Right ventricle myocardium inferior (tissue), 1 donor: ENCODE measurements at regions not wholly inside any gene's neighbourhood (a gene's known extent, or its start where the extent isn't known, plus 50 kb on each side); places are given as distances from the start of the nearest gene placed in this dataset.

ENCODE experiments used
- ATAC-seq: fragments of 200-7000 bp; cut with Tn5 transposase; one replicate; pipeline ENCODE4 v1.9.1; 2020; ENCODE audit warnings: mild to moderate bottlenecking, moderate library complexity
- DNase-seq: peaks from one replicate; pipeline ENCODE4 v3.0.0; 2021; ENCODE audit errors: missing footprints
- intact Hi-C: fragments of 100-400 bp; cut with DNase I; formaldehyde crosslinking; loops from one replicate; pipeline ENCODE4 v1.11.0; 2022
- donor health status: DM: no; HTN: yes; CAD: no; lungs with severe emphysema.

GRCh38 chr2:221680548-221680947, 108.4 kb upstream of the EPHA4 start:
- DNase-seq (no peak), ATAC-seq (no peak)
- intact Hi-C loops = no loop called here

- intact Hi-C loops = no loop called here
- DNase-seq (no peak), ATAC-seq (no peak)
Measured at GRCh38 chr2:221677688-221678087, 105.6 kb upstream of the EPHA4 start.

- intact Hi-C loops = no loop called here
- no peak for DNase-seq
- no peak for ATAC-seq
Measured at GRCh38 chr2:221676566-221677172, 104.6 kb upstream of the EPHA4 start.

- DNase-seq (no peak), ATAC-seq (no peak)
- intact Hi-C loops = no loop called here
Measured at GRCh38 chr2:221675201-221675908, 103.3 kb upstream of the EPHA4 start.

- no peak for ATAC-seq
- no peak for DNase-seq
- intact Hi-C loops = no loop called here
Measured at GRCh38 chr2:221674446-221674845, 102.3 kb upstream of the EPHA4 start.

GRCh38 chr2:221673248-221673647, 101.1 kb upstream of the EPHA4 start:
- DNase-seq (no peak), ATAC-seq (no peak)
- intact Hi-C loops = no loop called here

GRCh38 chr2:221671515-221671914, 99.4 kb upstream of the EPHA4 start:
- intact Hi-C loops = no loop called here
- ATAC-seq (no peak), DNase-seq (no peak)

- ATAC-seq (no peak), DNase-seq (no peak)
- intact Hi-C loops = no loop called here
Measured at GRCh38 chr2:221662689-221663391, 90.7 kb upstream of the EPHA4 start.

GRCh38 chr2:221657806-221658205, 85.7 kb upstream of the EPHA4 start:
- DNase-seq = no peak
- intact Hi-C loops = no loop called here
- ATAC-seq = no peak

- ATAC-seq (no peak), DNase-seq (no peak)
- intact Hi-C loops = no loop called here
Measured at GRCh38 chr2:221655300-221655699, 83.2 kb upstream of the EPHA4 start.

GRCh38 chr2:221653182-221653581, 81.1 kb upstream of the EPHA4 start:
- no peak for ATAC-seq
- DNase-seq = no peak
- intact Hi-C loops = no loop called here

- DNase-seq = no peak
- ATAC-seq = no peak
- intact Hi-C loops = no loop called here
Measured at GRCh38 chr2:221649051-221649775, 77.1 kb upstream of the EPHA4 start.

- DNase-seq (no peak), ATAC-seq (no peak)
- intact Hi-C loops = no loop called here
Measured at GRCh38 chr2:221642447-221642846, 70.3 kb upstream of the EPHA4 start.

GRCh38 chr2:221641181-221641871, 69.2 kb upstream of the EPHA4 start:
- DNase-seq (no peak), ATAC-seq (no peak)
- intact Hi-C loops = no loop called here

GRCh38 chr2:221640686-221641085, 68.6 kb upstream of the EPHA4 start:
- DNase-seq = no peak
- no peak for ATAC-seq
- intact Hi-C loops = no loop called here

GRCh38 chr2:221637851-221638250, 65.7 kb upstream of the EPHA4 start:
- ATAC-seq (no peak), DNase-seq (no peak)
- intact Hi-C loops = no loop called here

GRCh38 chr2:221635949-221636348, 63.8 kb upstream of the EPHA4 start:
- ATAC-seq (no peak), DNase-seq (no peak)
- intact Hi-C loops = no loop called here

GRCh38 chr2:221629468-221629867, 57.4 kb upstream of the EPHA4 start:
- intact Hi-C loops = loop anchor here (5.0 kb wide), 1 partner anchor 173 kb away; no protein-coding TSS in a partner anchor
- no peak for ATAC-seq
- no peak for DNase-seq

- no peak for ATAC-seq
- intact Hi-C loops = no loop called here
- no peak for DNase-seq
Measured at GRCh38 chr2:221624475-221624874, 52.4 kb upstream of the EPHA4 start.
